Type B pancreatic cell (in vitro differentiated cells): ENCODE measurements at regions not wholly inside any gene's neighbourhood (a gene's known extent, or its start where the extent isn't known, plus 50 kb on each side); places are given as distances from the start of the nearest gene placed in this dataset.

Experiments used
- DNase-seq: peaks from one replicate; pipeline ENCODE4 v3.0.0; 2021; ENCODE audit warnings: mixed read lengths; ENCODE audit not compliant: unreplicated experiment; ENCODE audit errors: extremely low spot score
- H3K27ac Mint-ChIP-seq: 2 replicates; pipeline ENCODE4 v1.8.0; 2021; ENCODE audit warnings: mild to moderate bottlenecking, mixed read lengths
- H3K27me3 Mint-ChIP-seq: 2 replicates; pipeline ENCODE4 v1.8.0; 2021; ENCODE audit warnings: mixed read lengths
- H3K36me3 Mint-ChIP-seq: 2 replicates; pipeline ENCODE4 v1.8.0; 2021; ENCODE audit warnings: mixed read lengths
- H3K4me1 Mint-ChIP-seq: one replicate; pipeline ENCODE4 v1.8.0; 2021; ENCODE audit warnings: mixed read lengths; ENCODE audit not compliant: unreplicated experiment
- H3K4me3 Mint-ChIP-seq: 2 replicates; pipeline ENCODE4 v1.8.0; 2021; ENCODE audit warnings: mild to moderate bottlenecking, mixed read lengths
- H3K9me3 Mint-ChIP-seq: 2 replicates; pipeline ENCODE4 v1.8.0; 2021; ENCODE audit warnings: mixed read lengths
- CTCF ChIP-seq: fragments of 200-600 bp; sonication (generic); conservative IDR thresholded peaks from 2 replicates; pipeline ENCODE4 v1.5.0; 2021; ENCODE audit warnings: antibody characterized with exemption, mild to moderate bottlenecking

- Mint-ChIP-seq H3K27me3 (peaks cover 91% of the 10 kb centered on the region), H3K36me3 (no peaks in the 10 kb centered on the region), H3K27ac (no peak overlapping the region), H3K4me1 (no peaks in the 10 kb centered on the region), H3K9me3 (no peaks in the 10 kb centered on the region), H3K4me3 (no peak overlapping the region)
- peak; percentile 47 for DNase-seq
- no peak for TF ChIP-seq CTCF
These were observed 77.2 kb downstream of the HIF1AN start for GRCh38 chr10:100612601-100613595.

- peak; percentile 0 for DNase-seq
- Mint-ChIP-seq H3K27ac (no peak overlapping the region), H3K4me3 (no peak overlapping the region), H3K27me3 (peaks cover 87% of the 10 kb centered on the region), H3K36me3 (no peaks in the 10 kb centered on the region), H3K9me3 (no peaks in the 10 kb centered on the region), H3K4me1 (no peaks in the 10 kb centered on the region)
- TF ChIP-seq CTCF, result no peak
These were observed 78.1 kb downstream of the HIF1AN start for GRCh38 chr10:100613846-100614245.

GRCh38 chr10:100614429-100615095, 78.8 kb downstream of the HIF1AN start:
- no peak overlapping the region for H3K27ac Mint-ChIP-seq
- H3K4me1 Mint-ChIP-seq, result no peaks in the 10 kb centered on the region
- no peak for TF ChIP-seq CTCF
- H3K36me3 Mint-ChIP-seq, result no peaks in the 10 kb centered on the region
- no peak for DNase-seq
- no peak overlapping the region for H3K4me3 Mint-ChIP-seq
- H3K27me3 Mint-ChIP-seq, result peaks cover 88% of the 10 kb centered on the region
- H3K9me3 Mint-ChIP-seq, result no peaks in the 10 kb centered on the region

- DNase-seq, result no peak
- Mint-ChIP-seq H3K9me3 (no peaks in the 10 kb centered on the region), H3K4me3 (no peak overlapping the region), H3K27ac (no peak overlapping the region), H3K27me3 (peaks cover 89% of the 10 kb centered on the region), H3K36me3 (no peaks in the 10 kb centered on the region), H3K4me1 (no peaks in the 10 kb centered on the region)
- TF ChIP-seq CTCF, result no peak
These were observed 79.5 kb downstream of the HIF1AN start for GRCh38 chr10:100615241-100615640.

GRCh38 chr10:100615908-100616307, 80.2 kb downstream of the HIF1AN start:
- Mint-ChIP-seq H3K27ac (no peak overlapping the region), H3K4me3 (no peak overlapping the region), H3K36me3 (no peaks in the 10 kb centered on the region), H3K9me3 (no peaks in the 10 kb centered on the region), H3K4me1 (no peaks in the 10 kb centered on the region), H3K27me3 (peaks cover 89% of the 10 kb centered on the region)
- TF ChIP-seq CTCF, result no peak
- no peak for DNase-seq
